RWPE1 (cell line): ENCODE measurements at regions not wholly inside any gene's neighbourhood (a gene's known extent, or its start where the extent isn't known, plus 50 kb on each side); places are given as distances from the start of the nearest gene placed in this dataset.

Source experiments
- CTCF ChIA-PET: fragments of 350-600 bp; sonication (Branson Sonifier 250); formaldehyde crosslinking; extraction: SDS; loops from one replicate; lab custom pipeline; 2021; lab: Yijun Ruan, JAX
- POLR2A ChIA-PET: fragments of 400-600 bp; formaldehyde crosslinking; extraction: SDS; loops from one replicate; lab custom pipeline; 2020; ENCODE audit warnings: antibody characterized with exemption; ENCODE audit not compliant: low non-redundant PET; lab: Yijun Ruan, JAX
- DNase-seq: peaks from one replicate; pipeline ENCODE4 v3.0.0; 2012; ENCODE audit warnings: low spot score
- H3K27ac ChIP-seq: fragments of 450-650 bp; 2 replicates; pipeline ENCODE4 v1.5.1; 2017
- TF ChIP-seq, protein P1 (sequence below): fragments of 450-650 bp; conservative IDR thresholded peaks from 2 replicates; pipeline ENCODE4 v1.5.1; 2017; ENCODE audit warnings: low read depth, mild to moderate bottlenecking

DNA sequence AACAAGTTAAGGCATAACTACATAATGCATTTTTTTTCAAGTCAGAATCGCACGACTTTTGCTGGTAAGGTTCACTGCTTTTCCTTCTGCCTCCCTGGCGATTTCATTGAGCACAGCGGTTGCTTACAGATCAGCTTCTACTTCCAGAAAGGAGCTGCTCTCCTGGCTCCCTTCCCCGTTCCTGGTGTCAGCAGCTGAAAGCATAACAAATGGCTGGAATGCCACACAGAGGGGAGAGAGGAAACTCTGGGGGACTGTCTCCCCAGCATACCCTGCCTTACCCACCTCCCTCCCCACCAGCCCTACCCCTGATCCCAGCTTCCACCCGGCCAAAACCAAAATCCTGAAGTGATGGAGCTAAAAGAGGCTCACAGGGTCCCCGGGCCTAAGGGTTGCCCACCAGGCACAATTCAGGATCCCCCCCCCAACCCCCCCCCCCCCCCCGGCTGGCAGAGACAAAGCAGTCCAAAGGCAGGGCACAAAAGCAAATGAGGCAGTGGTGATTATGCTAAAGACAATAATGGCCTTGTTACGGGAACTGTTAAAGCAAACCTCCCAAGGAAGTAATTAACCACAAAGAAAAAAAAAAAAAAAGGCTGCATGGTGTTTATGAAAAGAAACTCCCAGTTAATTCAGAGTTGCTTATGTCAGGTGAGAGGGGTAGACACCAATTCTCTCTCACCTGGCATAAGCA, 126.1 kb upstream of the WWC1 start:
- H3K27ac ChIP-seq = no peak overlapping the region
- DNase-seq = no peak
- POLR2A ChIA-PET = interaction anchor here (0.7 kb wide), 1 partner anchor 12 kb away, joined by 3 read pairs; no protein-coding TSS in a partner anchor
- TF ChIP-seq, protein P1, sequence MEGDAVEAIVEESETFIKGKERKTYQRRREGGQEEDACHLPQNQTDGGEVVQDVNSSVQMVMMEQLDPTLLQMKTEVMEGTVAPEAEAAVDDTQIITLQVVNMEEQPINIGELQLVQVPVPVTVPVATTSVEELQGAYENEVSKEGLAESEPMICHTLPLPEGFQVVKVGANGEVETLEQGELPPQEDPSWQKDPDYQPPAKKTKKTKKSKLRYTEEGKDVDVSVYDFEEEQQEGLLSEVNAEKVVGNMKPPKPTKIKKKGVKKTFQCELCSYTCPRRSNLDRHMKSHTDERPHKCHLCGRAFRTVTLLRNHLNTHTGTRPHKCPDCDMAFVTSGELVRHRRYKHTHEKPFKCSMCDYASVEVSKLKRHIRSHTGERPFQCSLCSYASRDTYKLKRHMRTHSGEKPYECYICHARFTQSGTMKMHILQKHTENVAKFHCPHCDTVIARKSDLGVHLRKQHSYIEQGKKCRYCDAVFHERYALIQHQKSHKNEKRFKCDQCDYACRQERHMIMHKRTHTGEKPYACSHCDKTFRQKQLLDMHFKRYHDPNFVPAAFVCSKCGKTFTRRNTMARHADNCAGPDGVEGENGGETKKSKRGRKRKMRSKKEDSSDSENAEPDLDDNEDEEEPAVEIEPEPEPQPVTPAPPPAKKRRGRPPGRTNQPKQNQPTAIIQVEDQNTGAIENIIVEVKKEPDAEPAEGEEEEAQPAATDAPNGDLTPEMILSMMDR = no peak
- CTCF ChIA-PET = interaction anchor here (0.7 kb wide), 1 partner anchor 107 kb away, joined by 3 read pairs; no protein-coding TSS in a partner anchor

- ChIA-PET CTCF (no interaction called here), POLR2A (no interaction called here)
- TF ChIP-seq, protein P1 = no peak
- no peak overlapping the region for H3K27ac ChIP-seq
- DNase-seq = no peak
Observed at GRCh38 chr5:168165977-168166376, 125.5 kb upstream of the WWC1 start.

- no peak overlapping the region for H3K27ac ChIP-seq
- DNase-seq = no peak
- CTCF ChIA-PET = no interaction called here
- POLR2A ChIA-PET = no interaction called here
- TF ChIP-seq, protein P1 = no peak
Observed at GRCh38 chr5:168167338-168167737, 124.1 kb upstream of the WWC1 start.

GRCh38 chr5:168168978-168169698, 122.3 kb upstream of the WWC1 start:
- H3K27ac ChIP-seq = no peak overlapping the region
- ChIA-PET CTCF (interaction anchor here (0.5 to 0.7 kb wide), 5 partner anchors 14 to 1412 kb away, joined by 3 read pairs; no protein-coding TSS in a partner anchor), POLR2A (no interaction called here)
- TF ChIP-seq, protein P1 = no peak
- no peak for DNase-seq

GRCh38 chr5:168169791-168170190, 121.7 kb upstream of the WWC1 start:
- no peak overlapping the region for H3K27ac ChIP-seq
- DNase-seq = no peak
- ChIA-PET CTCF (interaction anchor here (0.6 kb wide), 1 partner anchor 327 kb away, joined by 3 read pairs; no protein-coding TSS in a partner anchor), POLR2A (no interaction called here)
- TF ChIP-seq, protein P1 = no peak

- DNase-seq = no peak
- ChIA-PET POLR2A (no interaction called here), CTCF (interaction anchor here (0.7 kb wide), 1 partner anchor 16 kb away, joined by 3 read pairs; no protein-coding TSS in a partner anchor)
- no peak overlapping the region for H3K27ac ChIP-seq
- TF ChIP-seq, protein P1 = no peak
Observed at GRCh38 chr5:168171901-168172759, 119.3 kb upstream of the WWC1 start.
